NCI-H82 treated with DMSO at 0.1 percent for 48 hours (cell line): ENCODE measurements at regions not wholly inside any gene's neighbourhood (a gene's known extent, or its start where the extent isn't known, plus 50 kb on each side); places are given as distances from the start of the nearest gene placed in this dataset.

Source experiments
- DNase-seq: peaks from one replicate; lab custom pipeline; 2025; ENCODE audit not compliant: unreplicated experiment; lab: John Stamatoyannopoulos, UW

- no peak for DNase-seq
Observed at GRCh38 chr1:103171041-103171590, 62.8 kb upstream of the COL11A1 start.

DNA sequence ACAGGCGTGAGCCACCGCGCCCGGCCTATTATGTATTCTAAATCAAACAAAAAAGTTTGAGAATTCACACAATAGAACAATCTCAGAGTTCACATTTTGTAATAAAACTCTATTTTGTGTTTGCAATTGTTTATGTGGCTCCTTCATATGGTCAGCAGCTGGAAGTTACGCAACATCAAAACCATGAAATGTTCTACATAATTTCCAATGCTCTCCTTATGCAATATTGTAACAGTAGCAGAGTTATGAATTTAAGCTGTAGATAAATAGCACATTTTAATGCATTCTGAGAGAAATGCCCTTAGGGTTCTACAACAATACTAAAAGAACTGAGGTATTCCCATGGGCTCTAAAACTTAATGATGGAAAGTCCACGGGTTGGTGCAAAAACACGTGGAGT lies 62.3 kb upstream of the COL11A1 start:
- no peak for DNase-seq

DNA sequence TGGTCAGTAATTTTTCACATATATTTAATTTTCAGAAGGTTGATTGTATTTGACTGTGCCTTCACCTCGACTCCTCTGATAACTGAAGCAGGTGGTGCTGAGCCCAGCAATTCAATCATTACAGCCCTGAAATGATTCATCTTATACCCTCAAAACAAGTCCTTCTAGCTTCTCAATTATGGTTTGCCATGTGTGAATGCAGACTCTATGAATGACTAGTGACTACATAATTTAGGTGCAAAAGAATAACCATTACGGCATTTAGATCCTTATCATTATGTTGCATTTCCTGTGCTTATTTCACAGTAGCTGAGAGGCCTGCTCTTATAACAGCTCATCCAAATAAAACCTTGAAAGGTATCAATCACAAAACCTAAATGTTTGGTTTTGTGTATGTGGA lies 54.0 kb upstream of the COL11A1 start:
- DNase-seq: no peak

- no peak for DNase-seq
Observed at GRCh38 chr1:103160281-103160680, 52.0 kb upstream of the COL11A1 start.
